IMR-90 (cell line): ENCODE measurements at regions not wholly inside any gene's neighbourhood (a gene's known extent, or its start where the extent isn't known, plus 50 kb on each side); places are given as distances from the start of the nearest gene placed in this dataset.

Experiments
- ATAC-seq: fragments of 200-7000 bp; cut with Tn5 transposase; 2 replicates; pipeline ENCODE4 v1.9.1; 2020; ENCODE audit warnings: low read depth, mild to moderate bottlenecking, moderate library complexity
- BruUV-seq: library from RNA; stranded (reverse); fragments of 400-500 nt; replicated peaks from 2 replicates; lab custom pipeline; 2021; lab: Mats Ljungman, UMichigan
- CTCF ChIA-PET: fragments of 300-600 bp; formaldehyde crosslinking; extraction: SDS; loops from one replicate; lab custom pipeline; 2021; ENCODE audit warnings: antibody characterized with exemption; lab: Yijun Ruan, JAX
- POLR2A ChIA-PET: fragments of 300-600 bp; sonication (Branson Sonifier 250); formaldehyde crosslinking; loops from one replicate; lab custom pipeline; 2022; ENCODE audit warnings: antibody characterized with exemption; ENCODE audit not compliant: unreplicated experiment; lab: Charles Lee
- DNase-seq: peaks from one replicate; pipeline ENCODE4 v3.0.0; 2013
- H2AFZ ChIP-seq: replicated peaks from 2 replicates; pipeline ENCODE3; 2013; ENCODE audit warnings: low read length, mild to moderate bottlenecking; ENCODE audit not compliant: poor library complexity
- H2AK5ac ChIP-seq: 2 replicates; pipeline ENCODE4 v1.6.1; 2013; ENCODE audit warnings: low read depth, low read length, inconsistent platforms
- H2AK9ac ChIP-seq: replicated peaks from 2 replicates; pipeline ENCODE3; 2013; ENCODE audit warnings: mild to moderate bottlenecking, low read depth, low read length, moderate library complexity; ENCODE audit not compliant: poor library complexity
- H2BK120ac ChIP-seq: 2 replicates; pipeline ENCODE4 v1.6.1; 2013; ENCODE audit warnings: low read depth, low read length, inconsistent platforms
- H2BK15ac ChIP-seq: 3 replicates; pipeline ENCODE4 v1.6.1; 2013; ENCODE audit warnings: low read depth, low read length, inconsistent platforms
- H2BK20ac ChIP-seq: 2 replicates; pipeline ENCODE4 v1.6.1; 2013; ENCODE audit warnings: low read depth, mild to moderate bottlenecking, inconsistent platforms, low read length, moderate library complexity
- H2BK5ac ChIP-seq: 2 replicates; pipeline ENCODE4 v1.6.1; 2013; ENCODE audit warnings: mild to moderate bottlenecking, low read depth, low read length, inconsistent platforms; ENCODE audit not compliant: poor library complexity, severe bottlenecking
- H3K14ac ChIP-seq: replicated peaks from 2 replicates; pipeline ENCODE4 v1.6.1; 2013; ENCODE audit warnings: low read depth, low read length, inconsistent platforms
- H3K18ac ChIP-seq: 2 replicates; pipeline ENCODE4 v1.6.1; 2013; ENCODE audit warnings: low read depth, low read length, control low read depth
- H3K23ac ChIP-seq: 2 replicates; pipeline ENCODE4 v1.6.1; 2013; ENCODE audit warnings: low read depth, low read length, inconsistent platforms
- H3K27ac ChIP-seq: 2 replicates; pipeline ENCODE4 v1.5.1; 2013; ENCODE audit warnings: mild to moderate bottlenecking, control low read depth, low read length; ENCODE audit not compliant: insufficient read depth
- H3K27me3 ChIP-seq: 2 replicates; pipeline ENCODE4 v1.6.1; 2013; ENCODE audit warnings: low read length; ENCODE audit not compliant: control insufficient read depth, insufficient read depth
- H3K36me3 ChIP-seq: 2 replicates; pipeline ENCODE4 v1.6.1; 2013; ENCODE audit warnings: low read length, mixed read lengths; ENCODE audit not compliant: control insufficient read depth, insufficient read depth
- H3K4ac ChIP-seq: 2 replicates; pipeline ENCODE4 v1.6.1; 2013; ENCODE audit warnings: low read depth, low read length, inconsistent platforms
- H3K4me1 ChIP-seq: 2 replicates; pipeline ENCODE4 v1.6.1; 2013; ENCODE audit warnings: low read length, mixed read lengths; ENCODE audit not compliant: control insufficient read depth, insufficient read depth
- H3K4me2 ChIP-seq: 2 replicates; pipeline ENCODE4 v1.6.1; 2013; ENCODE audit warnings: low read depth, mild to moderate bottlenecking, control low read depth, low read length, moderate library complexity
- H3K4me3 ChIP-seq: 2 replicates; pipeline ENCODE4 v1.5.1; 2013; ENCODE audit warnings: low read depth, mild to moderate bottlenecking, control low read depth, low read length, moderate library complexity; ENCODE audit not compliant: insufficient read depth
- H3K56ac ChIP-seq: 2 replicates; pipeline ENCODE4 v1.6.1; 2013; ENCODE audit warnings: low read length, inconsistent platforms; ENCODE audit not compliant: insufficient read depth; ENCODE audit errors: extremely low read depth
- H3K79me1 ChIP-seq, 2 experiments: 2 replicates each; pipeline ENCODE4 v1.6.1; 2013; ENCODE audit warnings: low read length in 2 of 2, inconsistent platforms in 1 of 2, low read depth in 1 of 2
- H3K9ac ChIP-seq: 2 replicates; pipeline ENCODE4 v1.6.1; 2013; ENCODE audit warnings: low read depth, low read length, control low read depth
- H3K9me1 ChIP-seq: 2 replicates; pipeline ENCODE4 v1.6.1; 2013; ENCODE audit warnings: low read length, inconsistent platforms; ENCODE audit not compliant: insufficient read depth
- H3K9me3 ChIP-seq: 2 replicates; pipeline ENCODE4 v1.6.1; 2013; ENCODE audit warnings: low read length; ENCODE audit not compliant: control insufficient read depth, insufficient read depth
- H4K20me1 ChIP-seq: 2 replicates; pipeline ENCODE4 v1.6.1; 2013; ENCODE audit warnings: low read length, inconsistent platforms; ENCODE audit not compliant: insufficient read depth
- H4K5ac ChIP-seq: 2 replicates; pipeline ENCODE4 v1.6.1; 2013; ENCODE audit warnings: mild to moderate bottlenecking, low read depth, low read length, control low read depth
- H4K8ac ChIP-seq, 2 experiments: 2 replicates each; pipeline ENCODE4 v1.6.1; 2013; ENCODE audit warnings: low read depth in 2 of 2, low read length in 2 of 2, control low read depth in 1 of 2, inconsistent platforms in 1 of 2
- H4K91ac ChIP-seq: 2 replicates; pipeline ENCODE4 v1.6.1; 2013; ENCODE audit warnings: low read depth, low read length, inconsistent platforms; ENCODE audit not compliant: insufficient read depth
- BHLHE40 ChIP-seq: fragments of 150-350 bp; IDR thresholded peaks from 2 replicates; pipeline ENCODE4 v1.6.1; 2016; ENCODE audit warnings: mild to moderate bottlenecking, low read depth, low read length
- CEBPB ChIP-seq: IDR thresholded peaks from 2 replicates; pipeline ENCODE4 v1.6.1; 2012; ENCODE audit warnings: low read depth, low read length, improper control_type of control experiment
- CTCF ChIP-seq: conservative IDR thresholded peaks from 2 replicates; pipeline ENCODE4 v1.5.1; 2012; ENCODE audit warnings: mild to moderate bottlenecking, low read depth, low read length, improper control_type of control experiment
- ELK1 ChIP-seq: fragments of 150-350 bp; IDR thresholded peaks from 2 replicates; pipeline ENCODE4 v1.6.1; 2016; ENCODE audit warnings: low read depth, mild to moderate bottlenecking, low read length, moderate library complexity, borderline replicate concordance
- MAZ ChIP-seq: IDR thresholded peaks from 2 replicates; pipeline ENCODE4 v1.6.1; 2012; ENCODE audit warnings: low read depth, mild to moderate bottlenecking, low read length, improper control_type of control experiment, moderate library complexity, borderline replicate concordance
- MXI1 ChIP-seq: IDR thresholded peaks from 2 replicates; pipeline ENCODE4 v1.6.1; 2012; ENCODE audit warnings: low read depth, mild to moderate bottlenecking, low read length, moderate library complexity, borderline replicate concordance
- RCOR1 ChIP-seq: IDR thresholded peaks from 2 replicates; pipeline ENCODE4 v1.6.1; 2012; ENCODE audit warnings: mild to moderate bottlenecking, low read length, improper control_type of control experiment; ENCODE audit not compliant: insufficient replicate concordance
- SMC3 ChIP-seq: fragments of 150-350 bp; IDR thresholded peaks from 2 replicates; pipeline ENCODE4 v1.6.1; 2016; ENCODE audit warnings: low read depth, mild to moderate bottlenecking, antibody characterized with exemption, low read length, moderate library complexity
- WGBS, 2 experiments: methylation state at CpG; one replicate each; pipeline versions ENCODE4 v1.1.5 to v1.1.7; 2013; ENCODE audit warnings: missing lambda C conversion rate in 2 of 2; ENCODE audit not compliant: insufficient read length in 1 of 2; ENCODE audit errors: extremely low coverage in 2 of 2; 5-methylcytosine and 5-hydroxymethylcytosine counted together
- dilution Hi-C: fragments of 300-500 bp; cut with HindIII; formaldehyde crosslinking; loops from one replicate; pipeline ENCODE4 v1.14.3; 2018; ENCODE audit warnings: low sequenced_read_pairs; ENCODE audit not compliant: unreplicated experiment
- in situ Hi-C: fragments of 300-500 bp; cut with MboI; formaldehyde crosslinking; loops from 3 replicates; pipeline ENCODE4 v1.14.3; 2019; ENCODE audit warnings: low sequenced_read_pairs, inconsistent platforms, mixed read lengths
- intact Hi-C: fragments of 100-400 bp; cut with micrococcal nuclease; formaldehyde crosslinking; loops from 2 replicates; pipeline ENCODE4 v1.10.0; 2022
- TF ChIP-seq, protein P1 (sequence below): fragments of 150-350 bp; IDR thresholded peaks from 2 replicates; pipeline ENCODE4 v1.6.1; 2017; ENCODE audit warnings: mild to moderate bottlenecking, antibody characterized with exemption, low read length, low read depth

DNA sequence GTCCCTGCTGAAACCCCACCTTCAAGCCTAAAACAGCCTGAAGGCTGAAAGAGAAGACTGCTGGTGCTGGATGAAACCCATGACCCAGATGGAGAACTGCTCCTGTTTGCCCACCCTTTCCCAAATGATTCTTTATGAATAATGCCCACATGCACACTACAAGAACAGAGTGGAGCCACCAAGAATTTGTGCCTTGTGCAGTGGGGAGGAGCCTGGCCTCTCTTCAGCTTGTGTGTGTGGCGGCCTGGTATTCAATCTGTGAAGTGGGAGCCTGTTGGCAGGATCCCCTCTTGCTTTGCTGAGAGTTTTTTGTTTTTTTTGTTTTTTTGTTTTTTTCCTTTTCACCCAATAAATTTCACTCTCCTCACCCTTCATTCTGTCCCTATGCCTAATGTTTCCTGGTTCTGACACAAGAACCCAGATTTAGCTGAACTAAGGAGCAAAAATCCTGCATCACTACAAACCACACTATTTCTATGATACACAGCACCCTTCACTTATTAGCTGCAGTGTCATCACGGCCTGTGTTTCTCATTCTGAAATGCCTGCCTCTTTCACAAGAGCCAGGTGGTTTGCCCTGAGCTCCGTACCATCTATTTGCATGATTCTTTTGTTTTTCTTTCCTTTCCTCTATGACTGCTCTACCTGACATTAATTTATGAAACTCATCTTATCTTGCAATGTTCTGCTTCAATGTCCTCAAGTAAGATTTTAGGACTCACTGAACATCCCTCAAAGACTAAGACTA is 585.5 kb upstream of the ATXN7L3B start:
- TF ChIP-seq BHLHE40 (no peak), MAZ (no peak), SMC3 (no peak), RCOR1 (no peak), CEBPB (no peak), ELK1 (no peak), MXI1 (no peak), CTCF (no peak)
- TF ChIP-seq, protein P1, sequence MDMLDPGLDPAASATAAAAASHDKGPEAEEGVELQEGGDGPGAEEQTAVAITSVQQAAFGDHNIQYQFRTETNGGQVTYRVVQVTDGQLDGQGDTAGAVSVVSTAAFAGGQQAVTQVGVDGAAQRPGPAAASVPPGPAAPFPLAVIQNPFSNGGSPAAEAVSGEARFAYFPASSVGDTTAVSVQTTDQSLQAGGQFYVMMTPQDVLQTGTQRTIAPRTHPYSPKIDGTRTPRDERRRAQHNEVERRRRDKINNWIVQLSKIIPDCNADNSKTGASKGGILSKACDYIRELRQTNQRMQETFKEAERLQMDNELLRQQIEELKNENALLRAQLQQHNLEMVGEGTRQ = no peak
- H2BK120ac ChIP-seq = no peak overlapping the region
- H4K5ac ChIP-seq = no peak overlapping the region
- H2AK9ac ChIP-seq = no peak overlapping the region
- H2AFZ ChIP-seq = no peak overlapping the region
- no peak overlapping the region for H3K56ac ChIP-seq
- H3K23ac ChIP-seq = no peak overlapping the region
- WGBS, 2 experiments = 60% methylated on average over 1 of the region's 3 CpGs; no CpG with 5 or more reads in 1 of the 2 experiments
- no peak overlapping the region for H3K9ac ChIP-seq
- H2AK5ac ChIP-seq = no peak overlapping the region
- H3K79me1 ChIP-seq = no peaks in the 10 kb centered on the region
- no peaks in the 10 kb centered on the region for H3K36me3 ChIP-seq
- no peak overlapping the region for H3K4me2 ChIP-seq
- H3K4ac ChIP-seq = no peak overlapping the region
- no peak overlapping the region for H2BK5ac ChIP-seq
- no peak overlapping the region for H3K14ac ChIP-seq
- H2BK15ac ChIP-seq = no peak overlapping the region
- ATAC-seq (no peak), DNase-seq (no peak)
- peaks cover 6% of the 10 kb centered on the region; the same call in 1 of the 2 replicates for H3K9me3 ChIP-seq
- no peak overlapping the region for H4K91ac ChIP-seq
- no peaks in the 10 kb centered on the region for H3K9me1 ChIP-seq
- H3K4me1 ChIP-seq = no peaks in the 10 kb centered on the region
- in situ Hi-C loops = no loop called here
- H4K20me1 ChIP-seq = no peaks in the 10 kb centered on the region
- H4K8ac ChIP-seq = no peak overlapping the region
- intact Hi-C loops = no loop called here
- H3K27me3 ChIP-seq = no peaks in the 10 kb centered on the region
- ChIA-PET CTCF (interaction anchor here (0.7 kb wide), 1 partner anchor 715 kb away, joined by 3 read pairs; no protein-coding TSS in a partner anchor), POLR2A (no interaction called here)
- H3K18ac ChIP-seq = no peak overlapping the region
- BruUV-seq = no TSS peak
- H2BK20ac ChIP-seq = no peak overlapping the region
- H3K27ac ChIP-seq = no peak overlapping the region
- no peak overlapping the region for H3K4me3 ChIP-seq
- dilution Hi-C loops = no loop called here
